ENCODE measurements at regions not wholly inside any gene's neighbourhood (a gene's known extent, or its start where the extent isn't known, plus 50 kb on each side); places are given as distances from the start of the nearest gene placed in this dataset.

DNA sequence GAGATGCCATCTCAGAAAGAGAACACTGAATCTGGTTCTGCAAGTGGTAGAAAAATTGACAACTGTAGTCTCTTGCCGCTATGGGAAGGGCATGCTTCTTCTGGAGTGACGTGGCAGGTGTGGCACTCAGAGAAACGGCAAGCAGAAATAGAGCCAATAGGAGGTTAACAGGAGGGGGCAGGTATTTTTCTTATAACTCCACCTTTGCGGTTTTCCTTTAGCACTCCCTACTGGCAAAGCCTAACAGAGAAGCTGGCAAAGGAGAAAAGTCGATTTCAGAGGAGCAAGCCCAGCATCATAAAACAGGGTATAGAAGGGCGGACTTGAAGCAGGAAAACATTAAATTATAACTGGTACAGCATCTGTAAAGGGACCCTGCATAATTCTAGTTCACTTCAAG, 1382.2 kb downstream of the PCDH18 start (continued):
- TF ChIP-seq ZNF433 (tag by site-specific recombination; IDR thresholded peaks at IDR 0.05; ENCODE audit: low read depth) (no peak), ZIC2 (tag by site-specific recombination; IDR thresholded peaks at IDR 0.05) (no peak), ZNF10 (tag by site-specific recombination; IDR thresholded peaks at IDR 0.05) (no peak), ZNF514 (tag by site-specific recombination; IDR thresholded peaks at IDR 0.05) (no peak)
- TF ChIP-seq, protein P1, sequence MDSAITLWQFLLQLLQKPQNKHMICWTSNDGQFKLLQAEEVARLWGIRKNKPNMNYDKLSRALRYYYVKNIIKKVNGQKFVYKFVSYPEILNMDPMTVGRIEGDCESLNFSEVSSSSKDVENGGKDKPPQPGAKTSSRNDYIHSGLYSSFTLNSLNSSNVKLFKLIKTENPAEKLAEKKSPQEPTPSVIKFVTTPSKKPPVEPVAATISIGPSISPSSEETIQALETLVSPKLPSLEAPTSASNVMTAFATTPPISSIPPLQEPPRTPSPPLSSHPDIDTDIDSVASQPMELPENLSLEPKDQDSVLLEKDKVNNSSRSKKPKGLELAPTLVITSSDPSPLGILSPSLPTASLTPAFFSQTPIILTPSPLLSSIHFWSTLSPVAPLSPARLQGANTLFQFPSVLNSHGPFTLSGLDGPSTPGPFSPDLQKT (IDR thresholded peaks at IDR 0.05; ENCODE audit: borderline replicate concordance, low read depth, low read length): no peak
- TF ChIP-seq, protein P2, sequence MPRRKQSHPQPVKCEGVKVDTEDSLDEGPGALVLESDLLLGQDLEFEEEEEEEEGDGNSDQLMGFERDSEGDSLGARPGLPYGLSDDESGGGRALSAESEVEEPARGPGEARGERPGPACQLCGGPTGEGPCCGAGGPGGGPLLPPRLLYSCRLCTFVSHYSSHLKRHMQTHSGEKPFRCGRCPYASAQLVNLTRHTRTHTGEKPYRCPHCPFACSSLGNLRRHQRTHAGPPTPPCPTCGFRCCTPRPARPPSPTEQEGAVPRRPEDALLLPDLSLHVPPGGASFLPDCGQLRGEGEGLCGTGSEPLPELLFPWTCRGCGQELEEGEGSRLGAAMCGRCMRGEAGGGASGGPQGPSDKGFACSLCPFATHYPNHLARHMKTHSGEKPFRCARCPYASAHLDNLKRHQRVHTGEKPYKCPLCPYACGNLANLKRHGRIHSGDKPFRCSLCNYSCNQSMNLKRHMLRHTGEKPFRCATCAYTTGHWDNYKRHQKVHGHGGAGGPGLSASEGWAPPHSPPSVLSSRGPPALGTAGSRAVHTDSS (tag by site-specific recombination; IDR thresholded peaks at IDR 0.05): no peak

DNA sequence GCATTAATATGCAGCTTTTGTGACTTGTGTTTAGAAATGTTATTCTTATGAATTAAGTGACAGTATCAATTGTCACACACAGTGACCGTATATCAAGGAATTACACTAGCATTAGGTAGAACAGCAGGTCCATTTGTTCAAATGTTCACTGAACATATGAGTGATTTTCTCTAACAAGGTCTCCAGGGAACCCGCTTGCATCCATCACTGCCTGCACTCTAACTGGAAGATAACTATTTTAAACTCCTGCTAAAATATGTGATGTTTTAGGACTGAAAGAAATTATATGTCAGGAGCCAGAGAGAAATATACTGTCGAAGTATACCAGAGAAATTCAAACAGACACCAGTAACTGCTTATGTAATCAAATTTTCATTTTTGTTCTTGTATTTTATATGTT, 1395.7 kb downstream of the PCDH18 start:
- CTCF ChIA-PET: no interaction called here
- H3K27ac ChIP-seq (ENCODE audit: extremely low read depth, low read depth, low read length): no peak overlapping the region
- H3K4me1 ChIP-seq (ENCODE audit: control insufficient read depth, insufficient read depth, low read length): no peaks in the 10 kb centered on the region
- POLR2A ChIA-PET: no interaction called here
- no peaks in the 10 kb centered on the region for H3K36me3 ChIP-seq (ENCODE audit: control insufficient read depth in 2 of 2, insufficient read depth in 1 of 2, low read length in 2 of 2)
- no peaks in the 10 kb centered on the region for H3K9me3 ChIP-seq (ENCODE audit: control insufficient read depth, insufficient read depth, low read depth, low read length)
- TF ChIP-seq ZNF202 (tag by site-specific recombination; IDR thresholded peaks at IDR 0.05; ENCODE audit: borderline replicate concordance) (no peak), ZNF600 (tag by site-specific recombination; IDR thresholded peaks at IDR 0.05) (no peak), ZNF311 (tag by site-specific recombination; IDR thresholded peaks at IDR 0.05; ENCODE audit: borderline replicate concordance) (no peak), ZNF624 (tag by site-specific recombination; IDR thresholded peaks at IDR 0.05) (no peak)
- H3K4me3 ChIP-seq (ENCODE audit: low read depth, low read length): no peak overlapping the region

DNA sequence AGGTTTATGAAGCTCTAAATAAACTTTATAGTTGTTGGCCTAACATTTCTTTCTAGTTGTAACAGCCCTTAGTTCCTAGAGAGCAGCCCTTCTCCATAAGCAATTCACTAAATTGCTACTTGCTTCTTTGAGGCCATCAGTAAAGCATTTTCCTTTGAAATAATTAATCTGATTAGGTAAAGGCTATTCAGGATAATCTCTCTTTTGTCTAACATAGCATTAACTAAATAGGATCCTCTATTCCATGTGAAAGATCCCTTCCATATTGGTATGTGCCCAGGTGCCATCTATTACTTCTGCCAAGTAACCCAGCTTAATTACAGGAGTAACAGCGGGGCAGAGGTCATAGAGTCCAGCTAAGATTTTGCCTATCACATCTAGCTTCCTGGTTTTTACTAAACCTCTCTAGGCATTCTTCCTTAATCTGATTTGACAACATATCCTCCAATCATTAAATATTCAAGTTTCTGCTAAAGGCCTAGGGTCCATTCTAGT, 1408.0 kb downstream of the PCDH18 start:
- CTCF ChIA-PET: no interaction called here
- TF ChIP-seq KLF10 (tag by site-specific recombination; IDR thresholded peaks at IDR 0.05) (no peak), ZNF423 (tag by site-specific recombination; IDR thresholded peaks at IDR 0.05) (no peak), RBAK (tag by site-specific recombination; IDR thresholded peaks at IDR 0.05) (no peak), SP7 (tag by site-specific recombination; IDR thresholded peaks at IDR 0.05) (no peak), ZNF354C (tag by site-specific recombination; IDR thresholded peaks at IDR 0.05; ENCODE audit: borderline replicate concordance, low read depth) (no peak), ZBTB17 (tag by site-specific recombination; IDR thresholded peaks at IDR 0.05) (no peak), ZNF629 (tag by site-specific recombination; IDR thresholded peaks at IDR 0.05) (no peak), ZNF133 (tag by site-specific recombination; IDR thresholded peaks at IDR 0.05) (no peak)
- TF ChIP-seq, protein P3, sequence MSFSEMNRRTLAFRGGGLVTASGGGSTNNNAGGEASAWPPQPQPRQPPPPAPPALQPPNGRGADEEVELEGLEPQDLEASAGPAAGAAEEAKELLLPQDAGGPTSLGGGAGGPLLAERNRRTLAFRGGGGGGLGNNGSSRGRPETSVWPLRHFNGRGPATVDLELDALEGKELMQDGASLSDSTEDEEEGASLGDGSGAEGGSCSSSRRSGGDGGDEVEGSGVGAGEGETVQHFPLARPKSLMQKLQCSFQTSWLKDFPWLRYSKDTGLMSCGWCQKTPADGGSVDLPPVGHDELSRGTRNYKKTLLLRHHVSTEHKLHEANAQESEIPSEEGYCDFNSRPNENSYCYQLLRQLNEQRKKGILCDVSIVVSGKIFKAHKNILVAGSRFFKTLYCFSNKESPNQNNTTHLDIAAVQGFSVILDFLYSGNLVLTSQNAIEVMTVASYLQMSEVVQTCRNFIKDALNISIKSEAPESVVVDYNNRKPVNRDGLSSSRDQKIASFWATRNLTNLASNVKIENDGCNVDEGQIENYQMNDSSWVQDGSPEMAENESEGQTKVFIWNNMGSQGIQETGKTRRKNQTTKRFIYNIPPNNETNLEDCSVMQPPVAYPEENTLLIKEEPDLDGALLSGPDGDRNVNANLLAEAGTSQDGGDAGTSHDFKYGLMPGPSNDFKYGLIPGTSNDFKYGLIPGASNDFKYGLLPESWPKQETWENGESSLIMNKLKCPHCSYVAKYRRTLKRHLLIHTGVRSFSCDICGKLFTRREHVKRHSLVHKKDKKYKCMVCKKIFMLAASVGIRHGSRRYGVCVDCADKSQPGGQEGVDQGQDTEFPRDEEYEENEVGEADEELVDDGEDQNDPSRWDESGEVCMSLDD (tag by site-specific recombination; IDR thresholded peaks at IDR 0.05): no peak
- TF ChIP-seq, protein P4, sequence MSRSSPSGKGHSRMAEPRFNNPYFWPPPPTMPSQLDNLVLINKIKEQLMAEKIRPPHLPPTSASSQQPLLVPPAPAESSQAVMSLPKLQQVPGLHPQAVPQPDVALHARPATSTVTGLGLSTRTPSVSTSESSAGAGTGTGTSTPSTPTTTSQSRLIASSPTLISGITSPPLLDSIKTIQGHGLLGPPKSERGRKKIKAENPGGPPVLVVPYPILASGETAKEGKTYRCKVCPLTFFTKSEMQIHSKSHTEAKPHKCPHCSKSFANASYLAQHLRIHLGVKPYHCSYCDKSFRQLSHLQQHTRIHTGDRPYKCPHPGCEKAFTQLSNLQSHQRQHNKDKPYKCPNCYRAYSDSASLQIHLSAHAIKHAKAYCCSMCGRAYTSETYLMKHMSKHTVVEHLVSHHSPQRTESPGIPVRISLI (tag by site-specific recombination; IDR thresholded peaks at IDR 0.05): no peak
- TF ChIP-seq, protein P5, sequence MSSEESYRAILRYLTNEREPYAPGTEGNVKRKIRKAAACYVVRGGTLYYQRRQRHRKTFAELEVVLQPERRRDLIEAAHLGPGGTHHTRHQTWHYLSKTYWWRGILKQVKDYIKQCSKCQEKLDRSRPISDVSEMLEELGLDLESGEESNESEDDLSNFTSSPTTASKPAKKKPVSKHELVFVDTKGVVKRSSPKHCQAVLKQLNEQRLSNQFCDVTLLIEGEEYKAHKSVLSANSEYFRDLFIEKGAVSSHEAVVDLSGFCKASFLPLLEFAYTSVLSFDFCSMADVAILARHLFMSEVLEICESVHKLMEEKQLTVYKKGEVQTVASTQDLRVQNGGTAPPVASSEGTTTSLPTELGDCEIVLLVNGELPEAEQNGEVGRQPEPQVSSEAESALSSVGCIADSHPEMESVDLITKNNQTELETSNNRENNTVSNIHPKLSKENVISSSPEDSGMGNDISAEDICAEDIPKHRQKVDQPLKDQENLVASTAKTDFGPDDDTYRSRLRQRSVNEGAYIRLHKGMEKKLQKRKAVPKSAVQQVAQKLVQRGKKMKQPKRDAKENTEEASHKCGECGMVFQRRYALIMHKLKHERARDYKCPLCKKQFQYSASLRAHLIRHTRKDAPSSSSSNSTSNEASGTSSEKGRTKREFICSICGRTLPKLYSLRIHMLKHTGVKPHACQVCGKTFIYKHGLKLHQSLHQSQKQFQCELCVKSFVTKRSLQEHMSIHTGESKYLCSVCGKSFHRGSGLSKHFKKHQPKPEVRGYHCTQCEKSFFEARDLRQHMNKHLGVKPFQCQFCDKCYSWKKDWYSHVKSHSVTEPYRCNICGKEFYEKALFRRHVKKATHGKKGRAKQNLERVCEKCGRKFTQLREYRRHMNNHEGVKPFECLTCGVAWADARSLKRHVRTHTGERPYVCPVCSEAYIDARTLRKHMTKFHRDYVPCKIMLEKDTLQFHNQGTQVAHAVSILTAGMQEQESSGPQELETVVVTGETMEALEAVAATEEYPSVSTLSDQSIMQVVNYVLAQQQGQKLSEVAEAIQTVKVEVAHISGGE (tag by site-specific recombination; conservative IDR thresholded peaks at IDR 0.05; ENCODE audit: low read depth): no peak
- TF ChIP-seq, protein P6, sequence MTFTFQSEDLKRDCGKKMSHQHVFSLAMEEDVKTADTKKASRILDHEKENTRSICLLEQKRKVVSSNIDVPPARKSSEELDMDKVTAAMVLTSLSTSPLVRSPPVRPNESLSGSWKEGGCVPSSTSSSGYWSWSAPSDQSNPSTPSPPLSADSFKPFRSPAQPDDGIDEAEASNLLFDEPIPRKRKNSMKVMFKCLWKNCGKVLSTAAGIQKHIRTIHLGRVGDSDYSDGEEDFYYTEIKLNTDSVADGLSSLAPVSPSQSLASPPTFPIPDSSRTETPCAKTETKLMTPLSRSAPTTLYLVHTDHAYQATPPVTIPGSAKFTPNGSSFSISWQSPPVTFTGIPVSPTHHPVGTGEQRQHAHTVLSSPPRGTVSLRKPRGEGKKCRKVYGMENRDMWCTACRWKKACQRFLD (tag by site-specific recombination; IDR thresholded peaks at IDR 0.05): no peak

More for the DNA sequence above, 1408.0 kb downstream of the PCDH18 start:
- H3K4me1 ChIP-seq (ENCODE audit: control insufficient read depth, insufficient read depth, low read length): no peaks in the 10 kb centered on the region
- no peak overlapping the region for H3K4me3 ChIP-seq (ENCODE audit: low read depth, low read length)
- no peaks in the 10 kb centered on the region for H3K36me3 ChIP-seq (ENCODE audit: control insufficient read depth in 2 of 2, insufficient read depth in 1 of 2, low read length in 2 of 2)
- no peak overlapping the region for H3K27ac ChIP-seq (ENCODE audit: extremely low read depth, low read depth, low read length)
- no peaks in the 10 kb centered on the region for H3K9me3 ChIP-seq (ENCODE audit: control insufficient read depth, insufficient read depth, low read depth, low read length)
- POLR2A ChIA-PET: no interaction called here
